ENCODE measurements at regions not wholly inside any gene's neighbourhood (a gene's known extent, or its start where the extent isn't known, plus 50 kb on each side); places are given as distances from the start of the nearest gene placed in this dataset.

- Histone ChIP-seq H3K4me3 (ENCODE audit: low read length) (no peak overlapping the region), H3K4me1 (ENCODE audit: control insufficient read depth, insufficient read depth, low read length) (no peaks in the 10 kb centered on the region), H3K9ac (ENCODE audit: extremely low read depth, low read length, poor library complexity, severe bottlenecking) (no peak overlapping the region), H3K36me3 (ENCODE audit: control insufficient read depth, insufficient read depth, low read length) (no peaks in the 10 kb centered on the region), H3K27me3 (ENCODE audit: control insufficient read depth, insufficient read depth, low read length, poor library complexity, severe bottlenecking) (no peaks in the 10 kb centered on the region), H3K27ac (ENCODE audit: low read depth, low read length) (no peak overlapping the region), H3K9me3 (ENCODE audit: control insufficient read depth, low read length) (no peaks in the 10 kb centered on the region)
- WGBS, 2 experiments (ENCODE audit: insufficient coverage in 1 of 2, insufficient read length in 1 of 2) = 100% methylated on average over 1 of the region's 1 CpG; no CpG with 5 or more reads in 1 of the 2 experiments
- Mint-ChIP-seq H3K27ac (no peak overlapping the region), H3K4me1 (peaks cover 4% of the 10 kb centered on the region), H3K4me3 (no peak overlapping the region), H3K27me3 (ENCODE audit: insufficient read depth) (peaks cover 4% of the 10 kb centered on the region), H3K36me3 (ENCODE audit: low read depth) (no peaks in the 10 kb centered on the region), H3K9me3 (peaks cover 4% of the 10 kb centered on the region)
- TF ChIP-seq CTCF (conservative IDR thresholded peaks at IDR 0.05) = no peak
- no peak for DNase-seq
These were observed 343.5 kb upstream of the SFRP2 start for GRCh38 chr4:154132406-154132805.

GRCh38 chr4:154126276-154126675 is 337.4 kb upstream of the SFRP2 start:
- no peak overlapping the region for H3K4me3 ChIP-seq (ENCODE audit: low read length)
- no peaks in the 10 kb centered on the region for H3K36me3 ChIP-seq (ENCODE audit: control insufficient read depth, insufficient read depth, low read length)
- H3K27ac ChIP-seq (ENCODE audit: low read depth, low read length) = no peak overlapping the region
- no peaks in the 10 kb centered on the region for H3K27me3 Mint-ChIP-seq (ENCODE audit: insufficient read depth)
- TF ChIP-seq CTCF (conservative IDR thresholded peaks at IDR 0.05) = no peak
- H3K27ac Mint-ChIP-seq = no peak overlapping the region
- H3K4me1 ChIP-seq (ENCODE audit: control insufficient read depth, insufficient read depth, low read length) = no peaks in the 10 kb centered on the region
- H3K9ac ChIP-seq (ENCODE audit: extremely low read depth, low read length, poor library complexity, severe bottlenecking) = no peak overlapping the region
- WGBS, 2 experiments (ENCODE audit: insufficient coverage in 1 of 2, insufficient read length in 1 of 2) = 90 to 100% methylated on average over 1 of the region's 1 CpG
- DNase-seq = no peak
- peaks cover 12% of the 10 kb centered on the region for H3K9me3 Mint-ChIP-seq
- no peaks in the 10 kb centered on the region for H3K9me3 ChIP-seq (ENCODE audit: control insufficient read depth, low read length)
- no peaks in the 10 kb centered on the region for H3K36me3 Mint-ChIP-seq (ENCODE audit: low read depth)
- H3K4me1 Mint-ChIP-seq = no peaks in the 10 kb centered on the region
- no peaks in the 10 kb centered on the region for H3K27me3 ChIP-seq (ENCODE audit: control insufficient read depth, insufficient read depth, low read length, poor library complexity, severe bottlenecking)
- no peak overlapping the region for H3K4me3 Mint-ChIP-seq

- H3K9me3 ChIP-seq (ENCODE audit: control insufficient read depth, low read length) = no peaks in the 10 kb centered on the region
- no peaks in the 10 kb centered on the region for H3K27me3 Mint-ChIP-seq (ENCODE audit: insufficient read depth)
- no peak overlapping the region for H3K4me3 ChIP-seq (ENCODE audit: low read length)
- H3K9ac ChIP-seq (ENCODE audit: extremely low read depth, low read length, poor library complexity, severe bottlenecking) = no peak overlapping the region
- TF ChIP-seq CTCF (conservative IDR thresholded peaks at IDR 0.05) = no peak
- peaks cover 12% of the 10 kb centered on the region for H3K9me3 Mint-ChIP-seq
- no peaks in the 10 kb centered on the region for H3K36me3 Mint-ChIP-seq (ENCODE audit: low read depth)
- peaks cover 5% of the 10 kb centered on the region for H3K4me1 Mint-ChIP-seq
- no peak overlapping the region for H3K27ac ChIP-seq (ENCODE audit: low read depth, low read length)
- H3K4me1 ChIP-seq (ENCODE audit: control insufficient read depth, insufficient read depth, low read length) = no peaks in the 10 kb centered on the region
- WGBS, 2 experiments (ENCODE audit: insufficient coverage in 1 of 2, insufficient read length in 1 of 2) = 90 to 96% methylated on average over 3 of the region's 3 CpGs
- H3K4me3 Mint-ChIP-seq = no peak overlapping the region
- no peaks in the 10 kb centered on the region for H3K27me3 ChIP-seq (ENCODE audit: control insufficient read depth, insufficient read depth, low read length, poor library complexity, severe bottlenecking)
- H3K27ac Mint-ChIP-seq = no peak overlapping the region
- H3K36me3 ChIP-seq (ENCODE audit: control insufficient read depth, insufficient read depth, low read length) = no peaks in the 10 kb centered on the region
- no peak for DNase-seq
These were observed 336.5 kb upstream of the SFRP2 start for GRCh38 chr4:154125340-154125739.
